SHP77 (cell line): ENCODE measurements at regions not wholly inside any gene's neighbourhood (a gene's known extent, or its start where the extent isn't known, plus 50 kb on each side); places are given as distances from the start of the nearest gene placed in this dataset.

Experiments
- DNase-seq, 2 experiments: peaks; one replicate each; lab custom pipeline; 2025; lab: John Stamatoyannopoulos, UW

GRCh38 chr7:45235905-45236304 is 78.3 kb downstream of the RAMP3 start:
- DNase-seq, result no peak

- DNase-seq, result no peak
Measured at GRCh38 chr7:45236666-45237065, 79.1 kb downstream of the RAMP3 start.

- peak; percentile 57 to 74 for DNase-seq
Measured at GRCh38 chr7:45237788-45238461, 80.3 kb downstream of the RAMP3 start.

- DNase-seq, result peak; percentile 16 to 31
Measured at GRCh38 chr7:45238806-45239205, 81.2 kb downstream of the RAMP3 start.

GRCh38 chr7:45239486-45239885 is 81.9 kb downstream of the RAMP3 start:
- DNase-seq, result no peak

GRCh38 chr7:45240273-45240771 is 82.7 kb downstream of the RAMP3 start:
- no peak for DNase-seq

- DNase-seq, result no peak
Measured at GRCh38 chr7:45240926-45241325, 83.3 kb downstream of the RAMP3 start.

- no peak for DNase-seq
Measured at GRCh38 chr7:45241339-45242109, 83.9 kb downstream of the RAMP3 start.

- no peak for DNase-seq
Measured at GRCh38 chr7:45242261-45242660, 84.7 kb downstream of the RAMP3 start.

- DNase-seq, result no peak
Measured at GRCh38 chr7:45242698-45243097, 85.1 kb downstream of the RAMP3 start.

GRCh38 chr7:45244981-45245380 is 87.4 kb downstream of the RAMP3 start:
- no peak for DNase-seq

GRCh38 chr7:45246339-45246738 is 88.7 kb downstream of the RAMP3 start:
- no peak for DNase-seq

GRCh38 chr7:45252248-45252647 is 94.7 kb downstream of the RAMP3 start:
- no peak for DNase-seq

GRCh38 chr7:45252857-45253256 is 95.3 kb downstream of the RAMP3 start:
- no peak for DNase-seq

- DNase-seq, result no peak
Measured at GRCh38 chr7:45253368-45253767, 95.8 kb downstream of the RAMP3 start.

- DNase-seq, result no peak
Measured at GRCh38 chr7:45255187-45255586, 97.6 kb downstream of the RAMP3 start.

- no peak for DNase-seq
Measured at GRCh38 chr7:45256309-45256708, 98.7 kb downstream of the RAMP3 start.

- DNase-seq, result no peak
Measured at GRCh38 chr7:45256775-45257174, 99.2 kb downstream of the RAMP3 start.

GRCh38 chr7:45257284-45257683 is 99.7 kb downstream of the RAMP3 start:
- no peak for DNase-seq

- no peak for DNase-seq
Measured at GRCh38 chr7:45258533-45259226, 101.1 kb downstream of the RAMP3 start.

- DNase-seq, result no peak
Measured at GRCh38 chr7:45259227-45259596, 101.6 kb downstream of the RAMP3 start.

GRCh38 chr7:45259966-45260646 is 102.5 kb downstream of the RAMP3 start:
- peak; percentile 30 to 69 for DNase-seq
